ENCODE measurements at regions not wholly inside any gene's neighbourhood (a gene's known extent, or its start where the extent isn't known, plus 50 kb on each side); places are given as distances from the start of the nearest gene placed in this dataset.

GRCh38 chr9:108019821-108020220, 530.3 kb upstream of the KLF4 start:
- TF ChIP-seq CTCF (IDR thresholded peaks at IDR 0.05; ENCODE audit: low read depth, low read length) (no peak), EZH2phosphoT487 (IDR thresholded peaks at IDR 0.05; ENCODE audit: low read depth) (no peak)
